ENCODE measurements at regions not wholly inside any gene's neighbourhood (a gene's known extent, or its start where the extent isn't known, plus 50 kb on each side); places are given as distances from the start of the nearest gene placed in this dataset.

- DNase-seq (ENCODE audit: low spot score): no peak
Observed at GRCh38 chr12:82174383-82174782, 183.8 kb downstream of the CCDC59 start.

GRCh38 chr12:82149045-82149444, 209.1 kb downstream of the CCDC59 start:
- DNase-seq (ENCODE audit: low spot score): no peak

GRCh38 chr12:82146740-82147139, 211.4 kb downstream of the CCDC59 start:
- no peak for DNase-seq (ENCODE audit: low spot score)

- DNase-seq (ENCODE audit: low spot score): no peak
Observed at GRCh38 chr12:82144505-82144904, 213.7 kb downstream of the CCDC59 start.

- no peak for DNase-seq (ENCODE audit: low spot score)
Observed at GRCh38 chr12:82132390-82132789, 225.8 kb downstream of the CCDC59 start.

GRCh38 chr12:82130762-82131161, 227.4 kb downstream of the CCDC59 start:
- no peak for DNase-seq (ENCODE audit: low spot score)

- no peak for DNase-seq (ENCODE audit: low spot score)
Observed at GRCh38 chr12:82124711-82125380, 233.3 kb downstream of the CCDC59 start.

GRCh38 chr12:82121545-82121944, 236.6 kb downstream of the CCDC59 start:
- no peak for DNase-seq (ENCODE audit: low spot score)

GRCh38 chr12:82120901-82121300, 237.3 kb downstream of the CCDC59 start:
- no peak for DNase-seq (ENCODE audit: low spot score)

- no peak for DNase-seq (ENCODE audit: low spot score)
Observed at GRCh38 chr12:82109243-82109642, 248.9 kb downstream of the CCDC59 start.

GRCh38 chr12:82108615-82109014, 249.6 kb downstream of the CCDC59 start:
- DNase-seq (ENCODE audit: low spot score): no peak

GRCh38 chr12:82099216-82099615, 259.0 kb downstream of the CCDC59 start:
- DNase-seq (ENCODE audit: low spot score): no peak

GRCh38 chr12:82097877-82098276, 260.3 kb downstream of the CCDC59 start:
- no peak for DNase-seq (ENCODE audit: low spot score)

- DNase-seq (ENCODE audit: low spot score): no peak
Observed at GRCh38 chr12:82097438-82097837, 260.7 kb downstream of the CCDC59 start.

- DNase-seq (ENCODE audit: low spot score): no peak
Observed at GRCh38 chr12:82090165-82090564, 268.0 kb downstream of the CCDC59 start.

- DNase-seq (ENCODE audit: low spot score): no peak
Observed at GRCh38 chr12:82089369-82090121, 268.6 kb downstream of the CCDC59 start.

- DNase-seq (ENCODE audit: low spot score): no peak
Observed at GRCh38 chr12:82082501-82082900, 275.7 kb downstream of the CCDC59 start.

- no peak for DNase-seq (ENCODE audit: low spot score)
Observed at GRCh38 chr12:82069931-82070514, 288.2 kb downstream of the CCDC59 start.

- no peak for DNase-seq (ENCODE audit: low spot score)
Observed at GRCh38 chr12:82058197-82058596, 299.0 kb upstream of the PPFIA2 start.

GRCh38 chr12:82057770-82058169, 298.6 kb upstream of the PPFIA2 start:
- DNase-seq (ENCODE audit: low spot score): no peak

GRCh38 chr12:82055391-82055790, 296.2 kb upstream of the PPFIA2 start:
- no peak for DNase-seq (ENCODE audit: low spot score)

GRCh38 chr12:82054566-82054965, 295.4 kb upstream of the PPFIA2 start:
- DNase-seq (ENCODE audit: low spot score): no peak

- no peak for DNase-seq (ENCODE audit: low spot score)
Observed at GRCh38 chr12:82047446-82047845, 288.3 kb upstream of the PPFIA2 start.

Measured in AG20443 (cell line).